ENCODE measurements at regions not wholly inside any gene's neighbourhood (a gene's known extent, or its start where the extent isn't known, plus 50 kb on each side); places are given as distances from the start of the nearest gene placed in this dataset.
"Not testable (repeated sequence)": the region's sequence is repeated elsewhere in the genome, so short reads cannot be mapped to it uniquely, and the experiment has no call there.

DNA sequence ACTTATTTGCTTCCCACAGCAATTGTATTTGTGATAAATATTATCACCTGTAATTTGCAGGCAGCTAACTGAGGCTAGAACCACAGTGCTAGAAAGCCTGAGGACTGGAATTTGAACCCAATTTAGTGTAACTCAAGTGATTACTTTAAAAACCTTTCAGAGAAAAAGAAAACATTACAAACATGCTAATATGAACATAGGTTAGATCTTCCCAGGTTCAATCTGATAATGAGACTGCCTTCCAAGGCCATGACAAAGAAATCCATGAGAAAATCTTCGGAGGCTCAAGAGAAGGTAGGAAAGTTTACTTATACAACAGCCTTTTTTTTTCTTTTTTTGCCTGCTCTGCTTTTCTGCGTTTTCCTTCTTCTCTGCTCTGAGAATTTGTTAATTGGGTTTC lies 620.6 kb upstream of the CCNG1 start:
- H3K4me3 Mint-ChIP-seq (ENCODE audit: unreplicated experiment) = no peak overlapping the region
- TF ChIP-seq, protein P1, sequence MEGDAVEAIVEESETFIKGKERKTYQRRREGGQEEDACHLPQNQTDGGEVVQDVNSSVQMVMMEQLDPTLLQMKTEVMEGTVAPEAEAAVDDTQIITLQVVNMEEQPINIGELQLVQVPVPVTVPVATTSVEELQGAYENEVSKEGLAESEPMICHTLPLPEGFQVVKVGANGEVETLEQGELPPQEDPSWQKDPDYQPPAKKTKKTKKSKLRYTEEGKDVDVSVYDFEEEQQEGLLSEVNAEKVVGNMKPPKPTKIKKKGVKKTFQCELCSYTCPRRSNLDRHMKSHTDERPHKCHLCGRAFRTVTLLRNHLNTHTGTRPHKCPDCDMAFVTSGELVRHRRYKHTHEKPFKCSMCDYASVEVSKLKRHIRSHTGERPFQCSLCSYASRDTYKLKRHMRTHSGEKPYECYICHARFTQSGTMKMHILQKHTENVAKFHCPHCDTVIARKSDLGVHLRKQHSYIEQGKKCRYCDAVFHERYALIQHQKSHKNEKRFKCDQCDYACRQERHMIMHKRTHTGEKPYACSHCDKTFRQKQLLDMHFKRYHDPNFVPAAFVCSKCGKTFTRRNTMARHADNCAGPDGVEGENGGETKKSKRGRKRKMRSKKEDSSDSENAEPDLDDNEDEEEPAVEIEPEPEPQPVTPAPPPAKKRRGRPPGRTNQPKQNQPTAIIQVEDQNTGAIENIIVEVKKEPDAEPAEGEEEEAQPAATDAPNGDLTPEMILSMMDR (IDR thresholded peaks at IDR 0.05; ENCODE audit: insufficient read depth in 1 of 2, low read depth in 1 of 2, low read length in 1 of 2, severe bottlenecking in 1 of 2, unreplicated experiment in 1 of 2) = no peak
- no peaks in the 10 kb centered on the region for H3K9me3 Mint-ChIP-seq (ENCODE audit: unreplicated experiment)
- no peak overlapping the region for H3K27ac Mint-ChIP-seq (ENCODE audit: unreplicated experiment)
- DNase-seq = no peak
- H3K4me3 ChIP-seq (ENCODE audit: low read depth, low read length) = no peak overlapping the region
- no TSS peak for BruUV-seq (replicated peaks)
- no peaks in the 10 kb centered on the region for H3K4me1 Mint-ChIP-seq (ENCODE audit: low read depth, unreplicated experiment)
- no peaks in the 10 kb centered on the region for H3K36me3 ChIP-seq (ENCODE audit: control insufficient read depth, insufficient read depth, low read length)
- H3K9me3 ChIP-seq = no peaks in the 10 kb centered on the region
- intact Hi-C loops (cut with micrococcal nuclease; ENCODE audit: unreplicated experiment) = no loop called here
- no peaks in the 10 kb centered on the region for H3K27me3 Mint-ChIP-seq (ENCODE audit: insufficient read depth, unreplicated experiment)
- CTCF ChIA-PET = no interaction called here
- no peaks in the 10 kb centered on the region for H3K4me1 ChIP-seq
- no peaks in the 10 kb centered on the region for H3K36me3 Mint-ChIP-seq (ENCODE audit: insufficient read depth, unreplicated experiment)
- no peaks in the 10 kb centered on the region for H3K27me3 ChIP-seq (replicated peaks; ENCODE audit: control insufficient read depth, insufficient read depth, low read length)
- POLR2A ChIA-PET = no interaction called here

DNA sequence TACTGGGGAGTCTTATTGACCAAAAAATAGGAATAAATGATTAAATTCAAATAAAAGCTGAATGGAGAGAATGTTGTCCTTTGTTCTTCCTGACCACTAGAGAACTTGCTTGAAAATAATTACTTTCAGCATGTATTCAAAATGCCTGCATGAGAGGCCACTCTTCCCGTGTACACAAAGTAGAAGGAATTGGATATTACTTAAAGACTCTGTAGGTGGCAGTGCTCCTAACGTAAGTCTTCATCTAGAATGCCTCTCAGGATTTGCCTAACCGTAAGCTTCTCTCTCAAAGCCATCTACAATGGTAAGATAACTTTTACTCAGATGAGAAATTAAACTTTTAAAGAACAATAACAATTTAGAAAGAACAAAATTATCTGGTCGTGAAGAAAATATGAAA lies 620.0 kb upstream of the CCNG1 start:
- no peak overlapping the region for H3K4me3 ChIP-seq (ENCODE audit: low read depth, low read length)
- Mint-ChIP-seq H3K4me1 (ENCODE audit: low read depth, unreplicated experiment) (no peaks in the 10 kb centered on the region), H3K9me3 (ENCODE audit: unreplicated experiment) (no peaks in the 10 kb centered on the region), H3K27me3 (ENCODE audit: insufficient read depth, unreplicated experiment) (no peaks in the 10 kb centered on the region), H3K4me3 (ENCODE audit: unreplicated experiment) (no peak overlapping the region), H3K36me3 (ENCODE audit: insufficient read depth, unreplicated experiment) (no peaks in the 10 kb centered on the region), H3K27ac (ENCODE audit: unreplicated experiment) (no peak overlapping the region)
- CTCF ChIA-PET = no interaction called here
- TF ChIP-seq, protein P1 (IDR thresholded peaks at IDR 0.05; ENCODE audit: insufficient read depth in 1 of 2, low read depth in 1 of 2, low read length in 1 of 2, severe bottlenecking in 1 of 2, unreplicated experiment in 1 of 2) = no peak
- H3K4me1 ChIP-seq = no peaks in the 10 kb centered on the region
- POLR2A ChIA-PET = no interaction called here
- no peaks in the 10 kb centered on the region for H3K9me3 ChIP-seq
- DNase-seq = no peak
- no TSS peak for BruUV-seq (replicated peaks)
- no peaks in the 10 kb centered on the region for H3K27me3 ChIP-seq (replicated peaks; ENCODE audit: control insufficient read depth, insufficient read depth, low read length)
- no peaks in the 10 kb centered on the region for H3K36me3 ChIP-seq (ENCODE audit: control insufficient read depth, insufficient read depth, low read length)
- intact Hi-C loops (cut with micrococcal nuclease; ENCODE audit: unreplicated experiment) = no loop called here

DNA sequence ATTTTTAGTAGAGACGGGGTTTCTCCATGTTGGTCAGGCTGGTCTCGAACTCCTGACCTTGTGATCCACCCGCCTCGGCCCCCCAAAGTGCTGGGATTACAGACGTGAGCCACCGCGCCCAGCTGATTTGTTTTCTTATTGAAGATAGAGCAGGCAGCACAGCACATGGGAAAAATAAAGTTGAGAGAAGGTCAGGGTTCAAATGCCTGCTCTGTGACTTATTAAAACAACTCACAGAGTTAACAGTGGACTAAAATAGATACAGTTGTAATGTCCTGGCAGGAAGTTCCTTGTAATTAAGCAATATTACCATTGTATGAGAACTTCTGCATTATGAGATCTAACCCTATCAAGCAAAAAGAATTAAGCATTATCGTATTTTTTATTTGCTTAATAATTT lies 615.7 kb upstream of the CCNG1 start:
- H3K36me3 ChIP-seq (ENCODE audit: control insufficient read depth, insufficient read depth, low read length); H3K36me3 Mint-ChIP-seq (ENCODE audit: insufficient read depth, unreplicated experiment); H3K27me3 ChIP-seq (replicated peaks; ENCODE audit: control insufficient read depth, insufficient read depth, low read length); H3K4me1 Mint-ChIP-seq (ENCODE audit: low read depth, unreplicated experiment); intact Hi-C loops (cut with micrococcal nuclease; ENCODE audit: unreplicated experiment); H3K4me1 ChIP-seq; DNase-seq; H3K27me3 Mint-ChIP-seq (ENCODE audit: insufficient read depth, unreplicated experiment); POLR2A ChIA-PET; H3K9me3 ChIP-seq; H3K4me3 Mint-ChIP-seq (ENCODE audit: unreplicated experiment); H3K9me3 Mint-ChIP-seq (ENCODE audit: unreplicated experiment); H3K27ac Mint-ChIP-seq (ENCODE audit: unreplicated experiment); H3K4me3 ChIP-seq (ENCODE audit: low read depth, low read length); CTCF ChIA-PET; BruUV-seq (replicated peaks): not testable (repeated sequence)

DNA sequence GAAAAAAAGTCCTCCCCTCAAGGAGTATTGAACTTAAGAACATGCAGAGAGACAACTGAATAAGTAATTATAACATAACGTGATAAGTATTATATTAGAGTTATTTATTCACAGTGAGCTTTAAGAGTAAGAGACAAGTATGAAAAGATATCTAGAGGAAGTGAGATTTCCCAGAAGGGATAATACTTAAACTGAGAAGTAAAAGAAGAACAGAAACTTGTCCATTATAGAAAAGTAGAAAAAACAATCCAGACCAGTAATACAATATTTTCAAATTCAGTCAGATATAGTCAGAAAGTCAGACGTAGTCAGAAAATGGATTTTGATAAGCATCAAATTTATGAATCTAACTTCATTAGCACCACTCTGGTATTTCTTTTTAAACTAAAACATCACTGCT lies 613.0 kb upstream of the CCNG1 start:
- ChIA-PET POLR2A (no interaction called here), CTCF (no interaction called here)
- Mint-ChIP-seq H3K4me1 (ENCODE audit: low read depth, unreplicated experiment) (no peaks in the 10 kb centered on the region), H3K27me3 (ENCODE audit: insufficient read depth, unreplicated experiment) (no peaks in the 10 kb centered on the region), H3K4me3 (ENCODE audit: unreplicated experiment) (no peak overlapping the region), H3K36me3 (ENCODE audit: insufficient read depth, unreplicated experiment) (no peaks in the 10 kb centered on the region), H3K27ac (ENCODE audit: unreplicated experiment) (no peak overlapping the region), H3K9me3 (ENCODE audit: unreplicated experiment) (no peaks in the 10 kb centered on the region)
- no peak overlapping the region for H3K4me3 ChIP-seq (ENCODE audit: low read depth, low read length)
- H3K27me3 ChIP-seq (replicated peaks; ENCODE audit: control insufficient read depth, insufficient read depth, low read length) = no peaks in the 10 kb centered on the region
- H3K36me3 ChIP-seq (ENCODE audit: control insufficient read depth, insufficient read depth, low read length) = no peaks in the 10 kb centered on the region
- no peaks in the 10 kb centered on the region for H3K9me3 ChIP-seq
- DNase-seq = no peak
- TF ChIP-seq, protein P1 (IDR thresholded peaks at IDR 0.05; ENCODE audit: insufficient read depth in 1 of 2, low read depth in 1 of 2, low read length in 1 of 2, severe bottlenecking in 1 of 2, unreplicated experiment in 1 of 2) = no peak
- intact Hi-C loops (cut with micrococcal nuclease; ENCODE audit: unreplicated experiment) = no loop called here
- BruUV-seq (replicated peaks) = no TSS peak
- no peaks in the 10 kb centered on the region for H3K4me1 ChIP-seq

Measured in Caco-2 (cell line).